ENCODE measurements at regions not wholly inside any gene's neighbourhood (a gene's known extent, or its start where the extent isn't known, plus 50 kb on each side); places are given as distances from the start of the nearest gene placed in this dataset.

GRCh38 chr3:152613851-152614250, 221.1 kb upstream of the P2RY1 start:
- no peak for DNase-seq (ENCODE audit: extremely low spot score, unreplicated experiment)
- H3K36me3 Mint-ChIP-seq = no peaks in the 10 kb centered on the region
- H3K27me3 Mint-ChIP-seq = no peaks in the 10 kb centered on the region
- TF ChIP-seq, protein P1, sequence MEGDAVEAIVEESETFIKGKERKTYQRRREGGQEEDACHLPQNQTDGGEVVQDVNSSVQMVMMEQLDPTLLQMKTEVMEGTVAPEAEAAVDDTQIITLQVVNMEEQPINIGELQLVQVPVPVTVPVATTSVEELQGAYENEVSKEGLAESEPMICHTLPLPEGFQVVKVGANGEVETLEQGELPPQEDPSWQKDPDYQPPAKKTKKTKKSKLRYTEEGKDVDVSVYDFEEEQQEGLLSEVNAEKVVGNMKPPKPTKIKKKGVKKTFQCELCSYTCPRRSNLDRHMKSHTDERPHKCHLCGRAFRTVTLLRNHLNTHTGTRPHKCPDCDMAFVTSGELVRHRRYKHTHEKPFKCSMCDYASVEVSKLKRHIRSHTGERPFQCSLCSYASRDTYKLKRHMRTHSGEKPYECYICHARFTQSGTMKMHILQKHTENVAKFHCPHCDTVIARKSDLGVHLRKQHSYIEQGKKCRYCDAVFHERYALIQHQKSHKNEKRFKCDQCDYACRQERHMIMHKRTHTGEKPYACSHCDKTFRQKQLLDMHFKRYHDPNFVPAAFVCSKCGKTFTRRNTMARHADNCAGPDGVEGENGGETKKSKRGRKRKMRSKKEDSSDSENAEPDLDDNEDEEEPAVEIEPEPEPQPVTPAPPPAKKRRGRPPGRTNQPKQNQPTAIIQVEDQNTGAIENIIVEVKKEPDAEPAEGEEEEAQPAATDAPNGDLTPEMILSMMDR (conservative IDR thresholded peaks at IDR 0.05) = no peak
- H3K4me1 Mint-ChIP-seq (ENCODE audit: unreplicated experiment) = peaks cover 8% of the 10 kb centered on the region
- H3K27ac Mint-ChIP-seq = no peak overlapping the region
- H3K4me3 Mint-ChIP-seq = no peak overlapping the region
- H3K9me3 Mint-ChIP-seq = no peaks in the 10 kb centered on the region

GRCh38 chr3:152615681-152616080, 219.2 kb upstream of the P2RY1 start:
- no peak overlapping the region for H3K27ac Mint-ChIP-seq
- TF ChIP-seq, protein P1 (conservative IDR thresholded peaks at IDR 0.05) = no peak
- H3K27me3 Mint-ChIP-seq = no peaks in the 10 kb centered on the region
- H3K4me3 Mint-ChIP-seq = no peak overlapping the region
- H3K36me3 Mint-ChIP-seq = no peaks in the 10 kb centered on the region
- DNase-seq (ENCODE audit: extremely low spot score, unreplicated experiment) = no peak
- H3K9me3 Mint-ChIP-seq = peaks cover 10% of the 10 kb centered on the region
- H3K4me1 Mint-ChIP-seq (ENCODE audit: unreplicated experiment) = peaks cover 5% of the 10 kb centered on the region

GRCh38 chr3:152617609-152618008, 217.3 kb upstream of the P2RY1 start:
- Mint-ChIP-seq H3K9me3 (peaks cover 10% of the 10 kb centered on the region), H3K4me1 (ENCODE audit: unreplicated experiment) (peaks cover 8% of the 10 kb centered on the region), H3K36me3 (no peaks in the 10 kb centered on the region), H3K4me3 (no peak overlapping the region), H3K27ac (no peak overlapping the region), H3K27me3 (no peaks in the 10 kb centered on the region)
- TF ChIP-seq, protein P1 (conservative IDR thresholded peaks at IDR 0.05) = no peak
- DNase-seq (ENCODE audit: extremely low spot score, unreplicated experiment) = no peak

GRCh38 chr3:152618529-152618928, 216.4 kb upstream of the P2RY1 start:
- Mint-ChIP-seq H3K4me1 (ENCODE audit: unreplicated experiment) (peaks cover 8% of the 10 kb centered on the region), H3K36me3 (no peaks in the 10 kb centered on the region), H3K27ac (no peak overlapping the region), H3K27me3 (no peaks in the 10 kb centered on the region), H3K4me3 (no peak overlapping the region), H3K9me3 (peaks cover 10% of the 10 kb centered on the region)
- DNase-seq (ENCODE audit: extremely low spot score, unreplicated experiment) = no peak
- TF ChIP-seq, protein P1 (conservative IDR thresholded peaks at IDR 0.05) = no peak

DNA sequence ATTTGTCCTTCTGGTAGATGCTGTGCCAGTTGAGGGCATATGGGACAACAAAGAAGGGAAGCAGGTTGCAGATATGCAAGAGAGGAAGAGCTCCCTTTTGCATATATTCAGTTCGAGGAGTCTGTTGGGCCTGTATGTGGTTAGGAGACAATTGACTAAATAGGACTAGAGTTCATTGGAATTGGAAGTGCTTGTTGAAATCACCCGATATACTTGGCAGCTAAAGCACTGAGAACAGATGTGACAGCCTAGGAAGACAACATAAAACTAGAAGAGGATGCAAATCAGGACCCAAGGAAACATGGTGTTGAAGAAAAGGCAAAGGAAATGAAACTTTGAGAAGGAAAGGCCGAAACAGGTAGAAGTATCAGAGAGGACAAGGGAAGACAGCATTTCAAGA, 215.2 kb upstream of the P2RY1 start:
- TF ChIP-seq, protein P1 (conservative IDR thresholded peaks at IDR 0.05) = no peak

DNA sequence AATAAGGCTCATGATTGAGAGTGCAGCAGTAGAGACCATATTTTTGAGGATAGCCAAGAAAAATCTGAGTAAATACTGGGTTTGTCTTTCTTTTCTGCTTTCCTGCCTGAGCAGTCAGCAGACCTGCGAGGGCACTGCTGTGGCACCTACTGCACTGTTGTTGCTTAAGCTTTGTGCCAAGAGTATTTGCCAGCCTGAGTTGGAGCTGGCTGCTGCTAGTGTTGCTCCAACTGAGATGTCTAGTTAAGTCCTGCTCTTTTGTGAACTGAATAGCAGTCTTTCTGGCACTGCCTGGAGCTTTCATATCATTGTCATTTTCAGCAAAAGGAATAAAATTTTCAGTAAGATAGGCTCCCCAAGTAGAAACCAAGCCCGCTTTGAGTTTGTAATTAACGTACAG, 214.5 kb upstream of the P2RY1 start:
- H3K4me3 Mint-ChIP-seq = no peak overlapping the region
- H3K9me3 Mint-ChIP-seq = peaks cover 10% of the 10 kb centered on the region
- H3K27me3 Mint-ChIP-seq = no peaks in the 10 kb centered on the region
- H3K36me3 Mint-ChIP-seq = no peaks in the 10 kb centered on the region
- TF ChIP-seq, protein P1 (conservative IDR thresholded peaks at IDR 0.05) = no peak
- DNase-seq (ENCODE audit: extremely low spot score, unreplicated experiment) = no peak
- no peak overlapping the region for H3K27ac Mint-ChIP-seq
- peaks cover 8% of the 10 kb centered on the region for H3K4me1 Mint-ChIP-seq (ENCODE audit: unreplicated experiment)

More for the DNA sequence above, 215.2 kb upstream of the P2RY1 start:
- no peak overlapping the region for H3K4me3 Mint-ChIP-seq
- H3K27ac Mint-ChIP-seq = no peak overlapping the region
- no peak for DNase-seq (ENCODE audit: extremely low spot score, unreplicated experiment)
- H3K27me3 Mint-ChIP-seq = no peaks in the 10 kb centered on the region
- H3K4me1 Mint-ChIP-seq (ENCODE audit: unreplicated experiment) = peaks cover 8% of the 10 kb centered on the region
- H3K36me3 Mint-ChIP-seq = no peaks in the 10 kb centered on the region
- H3K9me3 Mint-ChIP-seq = peaks cover 10% of the 10 kb centered on the region

Data from type B pancreatic cell (in vitro differentiated cells).